Ishikawa (cell line): ENCODE measurements at regions not wholly inside any gene's neighbourhood (a gene's known extent, or its start where the extent isn't known, plus 50 kb on each side); places are given as distances from the start of the nearest gene placed in this dataset.

Source experiments
- CEBPB ChIP-seq: IDR thresholded peaks from 2 replicates; pipeline ENCODE4 v1.6.1; 2012
- RAD21 ChIP-seq: IDR thresholded peaks from 2 replicates; pipeline ENCODE4 v1.6.1; 2012; ENCODE audit warnings: low read depth
- TCF12 ChIP-seq: IDR thresholded peaks from 2 replicates; pipeline ENCODE4 v1.6.1; 2012; ENCODE audit warnings: low read depth
- TF ChIP-seq, protein P1 (sequence below): IDR thresholded peaks from 2 replicates; pipeline ENCODE4 v1.6.1; 2012; ENCODE audit warnings: low read depth, mild to moderate bottlenecking

GRCh38 chr22:48083502-48083901, 1321.1 kb downstream of the TBC1D22A start:
- TF ChIP-seq RAD21 (no peak), CEBPB (no peak), TCF12 (no peak)
- TF ChIP-seq, protein P1, sequence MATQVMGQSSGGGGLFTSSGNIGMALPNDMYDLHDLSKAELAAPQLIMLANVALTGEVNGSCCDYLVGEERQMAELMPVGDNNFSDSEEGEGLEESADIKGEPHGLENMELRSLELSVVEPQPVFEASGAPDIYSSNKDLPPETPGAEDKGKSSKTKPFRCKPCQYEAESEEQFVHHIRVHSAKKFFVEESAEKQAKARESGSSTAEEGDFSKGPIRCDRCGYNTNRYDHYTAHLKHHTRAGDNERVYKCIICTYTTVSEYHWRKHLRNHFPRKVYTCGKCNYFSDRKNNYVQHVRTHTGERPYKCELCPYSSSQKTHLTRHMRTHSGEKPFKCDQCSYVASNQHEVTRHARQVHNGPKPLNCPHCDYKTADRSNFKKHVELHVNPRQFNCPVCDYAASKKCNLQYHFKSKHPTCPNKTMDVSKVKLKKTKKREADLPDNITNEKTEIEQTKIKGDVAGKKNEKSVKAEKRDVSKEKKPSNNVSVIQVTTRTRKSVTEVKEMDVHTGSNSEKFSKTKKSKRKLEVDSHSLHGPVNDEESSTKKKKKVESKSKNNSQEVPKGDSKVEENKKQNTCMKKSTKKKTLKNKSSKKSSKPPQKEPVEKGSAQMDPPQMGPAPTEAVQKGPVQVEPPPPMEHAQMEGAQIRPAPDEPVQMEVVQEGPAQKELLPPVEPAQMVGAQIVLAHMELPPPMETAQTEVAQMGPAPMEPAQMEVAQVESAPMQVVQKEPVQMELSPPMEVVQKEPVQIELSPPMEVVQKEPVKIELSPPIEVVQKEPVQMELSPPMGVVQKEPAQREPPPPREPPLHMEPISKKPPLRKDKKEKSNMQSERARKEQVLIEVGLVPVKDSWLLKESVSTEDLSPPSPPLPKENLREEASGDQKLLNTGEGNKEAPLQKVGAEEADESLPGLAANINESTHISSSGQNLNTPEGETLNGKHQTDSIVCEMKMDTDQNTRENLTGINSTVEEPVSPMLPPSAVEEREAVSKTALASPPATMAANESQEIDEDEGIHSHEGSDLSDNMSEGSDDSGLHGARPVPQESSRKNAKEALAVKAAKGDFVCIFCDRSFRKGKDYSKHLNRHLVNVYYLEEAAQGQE: no peak
